ENCODE measurements at regions not wholly inside any gene's neighbourhood (a gene's known extent, or its start where the extent isn't known, plus 50 kb on each side); places are given as distances from the start of the nearest gene placed in this dataset.
"Not testable (repeated sequence)": the region's sequence is repeated elsewhere in the genome, so short reads cannot be mapped to it uniquely, and the experiment has no call there.

DNA sequence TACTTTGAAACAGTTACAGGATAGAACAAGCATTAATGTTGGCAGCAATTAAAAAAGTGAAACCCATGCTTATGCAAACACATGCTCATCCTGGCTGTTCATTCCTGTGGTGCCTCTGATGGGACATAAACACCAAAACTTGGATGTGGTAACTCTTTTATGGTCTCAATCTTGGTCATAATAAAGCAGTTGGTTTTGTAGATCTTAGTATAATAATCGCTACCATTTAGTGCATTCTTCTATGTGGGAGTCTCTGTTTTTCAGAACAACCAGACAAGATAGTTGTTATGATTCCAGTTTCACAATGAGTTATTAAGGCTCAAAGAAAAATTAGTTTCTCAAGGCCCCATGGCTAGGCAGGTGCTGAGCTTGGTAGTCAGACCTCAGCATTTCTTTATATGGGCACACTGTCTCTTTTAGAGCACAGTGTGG, 184.0 kb downstream of the UTRN start:
- no peak overlapping the region for H3K27ac ChIP-seq (ENCODE audit: low read depth, low read length)
- no peaks in the 10 kb centered on the region for H3K79me2 ChIP-seq (ENCODE audit: control insufficient read depth, low read length)
- H3K9me3 ChIP-seq (ENCODE audit: control insufficient read depth, insufficient read depth, low read length) = no peaks in the 10 kb centered on the region
- H3F3A ChIP-seq (ENCODE audit: control insufficient read depth, insufficient read depth) = no peaks in the 10 kb centered on the region
- H4K20me1 ChIP-seq (ENCODE audit: control insufficient read depth, insufficient read depth, low read depth, low read length) = no peaks in the 10 kb centered on the region
- no peaks in the 10 kb centered on the region for H3K36me3 ChIP-seq (ENCODE audit: control insufficient read depth, low read length)
- no peak overlapping the region for H3K4me3 ChIP-seq (ENCODE audit: low read length)
- TF ChIP-seq, protein P1, sequence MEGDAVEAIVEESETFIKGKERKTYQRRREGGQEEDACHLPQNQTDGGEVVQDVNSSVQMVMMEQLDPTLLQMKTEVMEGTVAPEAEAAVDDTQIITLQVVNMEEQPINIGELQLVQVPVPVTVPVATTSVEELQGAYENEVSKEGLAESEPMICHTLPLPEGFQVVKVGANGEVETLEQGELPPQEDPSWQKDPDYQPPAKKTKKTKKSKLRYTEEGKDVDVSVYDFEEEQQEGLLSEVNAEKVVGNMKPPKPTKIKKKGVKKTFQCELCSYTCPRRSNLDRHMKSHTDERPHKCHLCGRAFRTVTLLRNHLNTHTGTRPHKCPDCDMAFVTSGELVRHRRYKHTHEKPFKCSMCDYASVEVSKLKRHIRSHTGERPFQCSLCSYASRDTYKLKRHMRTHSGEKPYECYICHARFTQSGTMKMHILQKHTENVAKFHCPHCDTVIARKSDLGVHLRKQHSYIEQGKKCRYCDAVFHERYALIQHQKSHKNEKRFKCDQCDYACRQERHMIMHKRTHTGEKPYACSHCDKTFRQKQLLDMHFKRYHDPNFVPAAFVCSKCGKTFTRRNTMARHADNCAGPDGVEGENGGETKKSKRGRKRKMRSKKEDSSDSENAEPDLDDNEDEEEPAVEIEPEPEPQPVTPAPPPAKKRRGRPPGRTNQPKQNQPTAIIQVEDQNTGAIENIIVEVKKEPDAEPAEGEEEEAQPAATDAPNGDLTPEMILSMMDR (IDR thresholded peaks at IDR 0.05; ENCODE audit: low read depth, low read length, poor library complexity, severe bottlenecking) = no peak
- TF ChIP-seq EZH2phosphoT487 (IDR thresholded peaks at IDR 0.05; ENCODE audit: borderline replicate concordance, low read length) = no peak
- H3K4me2 ChIP-seq (ENCODE audit: low read length) = no peak overlapping the region
- no peaks in the 10 kb centered on the region for H3K27me3 ChIP-seq (ENCODE audit: control insufficient read depth, low read length)
- no peaks in the 10 kb centered on the region for H3K4me1 ChIP-seq (ENCODE audit: control insufficient read depth, low read length)
- no peaks in the 10 kb centered on the region for H3K9me2 ChIP-seq (replicated peaks; ENCODE audit: control insufficient read depth, low read length)

DNA sequence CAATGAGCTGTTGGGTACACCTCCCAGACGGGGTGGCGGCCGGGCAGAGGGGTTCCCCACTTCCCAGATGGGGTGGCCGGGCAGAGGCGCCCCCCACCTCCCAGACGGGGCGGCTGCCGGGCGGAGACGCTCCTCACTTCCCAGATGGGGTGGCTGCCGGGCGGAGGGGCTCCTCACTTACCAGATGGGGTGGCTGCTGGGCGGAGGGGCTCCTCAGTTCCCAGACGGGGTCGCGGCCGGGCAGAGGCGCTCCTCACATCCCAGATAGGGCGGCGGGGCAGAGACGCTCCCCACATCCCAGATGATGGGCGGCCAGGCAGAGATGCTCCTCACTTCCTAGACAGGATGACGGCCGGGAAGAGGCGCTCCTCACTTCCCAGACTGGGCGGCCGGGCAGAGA, 185.1 kb downstream of the UTRN start:
- not testable (repeated sequence) for H3K9me3 ChIP-seq (ENCODE audit: control insufficient read depth, insufficient read depth, low read length); H3K79me2 ChIP-seq (ENCODE audit: control insufficient read depth, low read length); H3K9me2 ChIP-seq (replicated peaks; ENCODE audit: control insufficient read depth, low read length); H3K27ac ChIP-seq (ENCODE audit: low read depth, low read length); H3F3A ChIP-seq (ENCODE audit: control insufficient read depth, insufficient read depth); H3K4me1 ChIP-seq (ENCODE audit: control insufficient read depth, low read length); H4K20me1 ChIP-seq (ENCODE audit: control insufficient read depth, insufficient read depth, low read depth, low read length); H3K27me3 ChIP-seq (ENCODE audit: control insufficient read depth, low read length); H3K36me3 ChIP-seq (ENCODE audit: control insufficient read depth, low read length); H3K4me3 ChIP-seq (ENCODE audit: low read length); H3K4me2 ChIP-seq (ENCODE audit: low read length)

DNA sequence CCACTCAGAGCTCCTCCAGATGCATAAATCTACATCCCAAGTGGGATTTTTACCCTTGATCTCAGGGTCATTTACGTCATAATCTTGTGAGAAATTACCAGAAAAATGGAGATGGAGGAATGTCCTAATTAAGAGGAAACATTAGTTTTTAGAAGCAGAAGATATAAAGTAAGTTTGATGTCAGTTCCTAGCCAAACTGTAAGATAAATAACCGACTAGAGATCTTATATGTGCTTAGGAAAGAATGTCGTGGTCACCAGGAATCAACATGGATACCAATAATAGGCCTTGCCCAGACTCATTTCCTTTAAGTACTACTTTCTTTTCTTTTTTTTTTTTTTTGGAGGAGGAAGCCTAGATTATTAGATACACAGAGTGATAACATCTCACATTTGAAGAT, 186.9 kb downstream of the UTRN start:
- Histone ChIP-seq H3K36me3 (ENCODE audit: control insufficient read depth, low read length) (no peaks in the 10 kb centered on the region), H3K9me2 (replicated peaks; ENCODE audit: control insufficient read depth, low read length) (no peaks in the 10 kb centered on the region), H3K9me3 (ENCODE audit: control insufficient read depth, insufficient read depth, low read length) (no peaks in the 10 kb centered on the region), H3K79me2 (ENCODE audit: control insufficient read depth, low read length) (no peaks in the 10 kb centered on the region), H3K4me3 (ENCODE audit: low read length) (no peak overlapping the region), H3F3A (ENCODE audit: control insufficient read depth, insufficient read depth) (no peaks in the 10 kb centered on the region), H3K27me3 (ENCODE audit: control insufficient read depth, low read length) (no peaks in the 10 kb centered on the region), H3K4me2 (ENCODE audit: low read length) (no peak overlapping the region), H3K4me1 (ENCODE audit: control insufficient read depth, low read length) (no peaks in the 10 kb centered on the region), H4K20me1 (ENCODE audit: control insufficient read depth, insufficient read depth, low read depth, low read length) (no peaks in the 10 kb centered on the region), H3K27ac (ENCODE audit: low read depth, low read length) (no peak overlapping the region)
- TF ChIP-seq, protein P1 (IDR thresholded peaks at IDR 0.05; ENCODE audit: low read depth, low read length, poor library complexity, severe bottlenecking) = no peak
- TF ChIP-seq EZH2phosphoT487 (IDR thresholded peaks at IDR 0.05; ENCODE audit: borderline replicate concordance, low read length) = no peak

DNA sequence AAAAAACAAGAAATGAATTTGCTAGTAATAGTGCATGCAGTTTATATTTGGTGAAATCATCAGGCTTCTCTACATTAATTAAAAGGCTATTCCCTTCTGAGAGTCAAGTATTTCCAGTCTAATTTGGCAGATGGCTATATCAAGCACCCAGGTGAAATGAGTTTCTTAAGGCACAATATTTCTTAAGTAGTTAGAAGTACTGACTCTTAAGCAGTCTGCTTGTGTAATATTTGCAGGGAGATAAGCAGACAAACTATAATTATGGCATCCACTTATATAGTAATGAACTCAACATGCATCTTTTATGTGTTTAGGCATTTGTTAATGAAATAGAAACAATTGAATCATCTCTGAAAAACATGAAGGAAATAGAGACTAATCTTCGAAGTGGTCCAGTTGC, 189.2 kb downstream of the UTRN start:
- no peak overlapping the region for H3K4me2 ChIP-seq (ENCODE audit: low read length)
- H3K27ac ChIP-seq (ENCODE audit: low read depth, low read length) = no peak overlapping the region
- H3K36me3 ChIP-seq (ENCODE audit: control insufficient read depth, low read length) = no peaks in the 10 kb centered on the region
- no peaks in the 10 kb centered on the region for H3F3A ChIP-seq (ENCODE audit: control insufficient read depth, insufficient read depth)
- no peaks in the 10 kb centered on the region for H3K4me1 ChIP-seq (ENCODE audit: control insufficient read depth, low read length)
- no peaks in the 10 kb centered on the region for H4K20me1 ChIP-seq (ENCODE audit: control insufficient read depth, insufficient read depth, low read depth, low read length)
- no peak overlapping the region for H3K4me3 ChIP-seq (ENCODE audit: low read length)
- H3K79me2 ChIP-seq (ENCODE audit: control insufficient read depth, low read length) = no peaks in the 10 kb centered on the region
- H3K9me3 ChIP-seq (ENCODE audit: control insufficient read depth, insufficient read depth, low read length) = no peaks in the 10 kb centered on the region
- TF ChIP-seq, protein P1 (IDR thresholded peaks at IDR 0.05; ENCODE audit: low read depth, low read length, poor library complexity, severe bottlenecking) = no peak
- no peak for TF ChIP-seq EZH2phosphoT487 (IDR thresholded peaks at IDR 0.05; ENCODE audit: borderline replicate concordance, low read length)
- no peaks in the 10 kb centered on the region for H3K9me2 ChIP-seq (replicated peaks; ENCODE audit: control insufficient read depth, low read length)
- no peaks in the 10 kb centered on the region for H3K27me3 ChIP-seq (ENCODE audit: control insufficient read depth, low read length)
